GM12865 (cell line): ENCODE measurements at regions not wholly inside any gene's neighbourhood (a gene's known extent, or its start where the extent isn't known, plus 50 kb on each side); places are given as distances from the start of the nearest gene placed in this dataset.

Source experiments
- DNase-seq: peaks from one replicate; pipeline ENCODE4 v3.0.0; 2010; ENCODE audit warnings: low read depth
- H3K4me3 ChIP-seq: 2 replicates; pipeline ENCODE4 v1.5.1; 2011; ENCODE audit warnings: mild to moderate bottlenecking, low read depth, low read length, control low read depth
- CTCF ChIP-seq: IDR thresholded peaks from 2 replicates; pipeline ENCODE4 v1.5.1; 2011; ENCODE audit warnings: low read length, control low read depth, low read depth, inconsistent platforms; ENCODE audit not compliant: insufficient read depth; ENCODE audit errors: missing control alignments

GRCh38 chr18:45201029-45201428, 414.2 kb upstream of the SLC14A2 start:
- no peak overlapping the region for H3K4me3 ChIP-seq
- DNase-seq, result no peak
- TF ChIP-seq CTCF, result no peak

GRCh38 chr18:45201489-45201888, 413.8 kb upstream of the SLC14A2 start:
- no peak for TF ChIP-seq CTCF
- DNase-seq, result no peak
- no peak overlapping the region for H3K4me3 ChIP-seq

GRCh38 chr18:45202061-45202460, 413.2 kb upstream of the SLC14A2 start:
- no peak for DNase-seq

GRCh38 chr18:45203677-45204076, 411.6 kb upstream of the SLC14A2 start:
- DNase-seq, result no peak
- no peak overlapping the region for H3K4me3 ChIP-seq
- TF ChIP-seq CTCF, result no peak

More at GRCh38 chr18:45202061-45202460, 413.2 kb upstream of the SLC14A2 start:
- no peak for TF ChIP-seq CTCF
- H3K4me3 ChIP-seq, result no peak overlapping the region

- H3K4me3 ChIP-seq, result no peak overlapping the region
- no peak for TF ChIP-seq CTCF
- DNase-seq, result no peak
Observed at GRCh38 chr18:45207328-45207727, 407.9 kb upstream of the SLC14A2 start.

- no peak for TF ChIP-seq CTCF
- DNase-seq, result no peak
- no peak overlapping the region for H3K4me3 ChIP-seq
Observed at GRCh38 chr18:45208164-45208563, 407.1 kb upstream of the SLC14A2 start.
